Endothelial cell of umbilical vein (primary cell): ENCODE measurements at regions not wholly inside any gene's neighbourhood (a gene's known extent, or its start where the extent isn't known, plus 50 kb on each side); places are given as distances from the start of the nearest gene placed in this dataset.

Experiments
- EZH2 ChIP-seq: IDR thresholded peaks from 2 replicates; pipeline ENCODE4 v1.6.1; 2012; ENCODE audit warnings: borderline replicate concordance, low read depth, mild to moderate bottlenecking, moderate library complexity, low read length, inconsistent platforms; ENCODE audit not compliant: severe bottlenecking
- FOS ChIP-seq: IDR thresholded peaks from 2 replicates; pipeline ENCODE4 v1.6.1; 2011; ENCODE audit warnings: mild to moderate bottlenecking, low read length, moderate library complexity, borderline replicate concordance; ENCODE audit not compliant: insufficient read depth
- JUN ChIP-seq: IDR thresholded peaks from 2 replicates; pipeline ENCODE4 v1.6.1; 2011; ENCODE audit warnings: borderline replicate concordance, low read depth; ENCODE audit not compliant: insufficient read length, insufficient read depth
- MYC ChIP-seq: IDR thresholded peaks from one replicate; pipeline ENCODE4 v1.6.1; 2011; ENCODE audit warnings: mild to moderate bottlenecking, low read depth, low read length
- POLR2A ChIP-seq: IDR thresholded peaks from 2 replicates; pipeline ENCODE4 v1.6.1; 2012; ENCODE audit warnings: low read depth, mild to moderate bottlenecking, control low read depth, low read length
- POLR2AphosphoS5 ChIP-seq: IDR thresholded peaks from 2 replicates; pipeline ENCODE4 v1.6.1; 2012; ENCODE audit warnings: low read depth, mild to moderate bottlenecking, control low read depth, low read length, moderate library complexity; ENCODE audit not compliant: insufficient read depth
- TF ChIP-seq, protein P1 (sequence below), 2 donors: IDR thresholded peaks; 1 replicate in 1 of 2; 2 replicates in 1 of 2; pipeline ENCODE4 v1.5.1; 2011; ENCODE audit warnings: low read length in 2 of 2, mild to moderate bottlenecking in 2 of 2, moderate library complexity in 2 of 2, control low read depth in 1 of 2, inconsistent platforms in 1 of 2, low read depth in 1 of 2; ENCODE audit not compliant: insufficient read depth in 1 of 2; ENCODE audit errors: extremely low read depth in 1 of 2
- TF ChIP-seq, protein P2 (sequence below): IDR thresholded peaks from 2 replicates; pipeline ENCODE4 v1.6.1; 2011; ENCODE audit not compliant: insufficient read depth, insufficient read length

DNA sequence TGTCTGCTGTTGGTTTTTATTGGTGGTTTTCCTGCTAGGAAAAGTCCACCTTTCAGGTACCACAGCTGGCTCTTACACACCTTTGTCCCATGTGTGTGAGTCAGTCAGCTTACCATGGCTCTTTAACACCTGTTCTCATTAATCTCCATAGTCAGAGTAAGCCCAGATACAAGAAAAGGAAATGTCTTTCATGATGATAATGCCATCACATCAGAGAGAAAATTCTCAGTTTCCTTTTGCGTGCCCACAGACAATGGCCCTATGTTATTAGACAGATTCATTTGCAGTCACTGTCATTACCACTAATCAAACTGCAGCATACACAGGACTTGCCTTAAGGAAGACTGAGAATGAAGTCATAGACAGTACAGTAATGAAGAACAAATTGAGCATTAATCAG lies 1583.6 kb upstream of the LRRTM3 start:
- TF ChIP-seq, protein P1, sequence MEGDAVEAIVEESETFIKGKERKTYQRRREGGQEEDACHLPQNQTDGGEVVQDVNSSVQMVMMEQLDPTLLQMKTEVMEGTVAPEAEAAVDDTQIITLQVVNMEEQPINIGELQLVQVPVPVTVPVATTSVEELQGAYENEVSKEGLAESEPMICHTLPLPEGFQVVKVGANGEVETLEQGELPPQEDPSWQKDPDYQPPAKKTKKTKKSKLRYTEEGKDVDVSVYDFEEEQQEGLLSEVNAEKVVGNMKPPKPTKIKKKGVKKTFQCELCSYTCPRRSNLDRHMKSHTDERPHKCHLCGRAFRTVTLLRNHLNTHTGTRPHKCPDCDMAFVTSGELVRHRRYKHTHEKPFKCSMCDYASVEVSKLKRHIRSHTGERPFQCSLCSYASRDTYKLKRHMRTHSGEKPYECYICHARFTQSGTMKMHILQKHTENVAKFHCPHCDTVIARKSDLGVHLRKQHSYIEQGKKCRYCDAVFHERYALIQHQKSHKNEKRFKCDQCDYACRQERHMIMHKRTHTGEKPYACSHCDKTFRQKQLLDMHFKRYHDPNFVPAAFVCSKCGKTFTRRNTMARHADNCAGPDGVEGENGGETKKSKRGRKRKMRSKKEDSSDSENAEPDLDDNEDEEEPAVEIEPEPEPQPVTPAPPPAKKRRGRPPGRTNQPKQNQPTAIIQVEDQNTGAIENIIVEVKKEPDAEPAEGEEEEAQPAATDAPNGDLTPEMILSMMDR (IDR thresholded peaks at IDR 0.05; ENCODE audit: extremely low read depth in 1 of 2, insufficient read depth in 1 of 2, low read depth in 1 of 2, low read length in 2 of 2) = no peak
- TF ChIP-seq EZH2 (no peak), JUN (no peak), FOS (peak; percentile 10), POLR2AphosphoS5 (no peak), POLR2A (no peak), MYC (no peak)
- TF ChIP-seq, protein P2, sequence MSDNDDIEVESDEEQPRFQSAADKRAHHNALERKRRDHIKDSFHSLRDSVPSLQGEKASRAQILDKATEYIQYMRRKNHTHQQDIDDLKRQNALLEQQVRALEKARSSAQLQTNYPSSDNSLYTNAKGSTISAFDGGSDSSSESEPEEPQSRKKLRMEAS = no peak
